NCI-H1092 treated with DMSO at 0.1 percent for 48 hours (cell line): ENCODE measurements at regions not wholly inside any gene's neighbourhood (a gene's known extent, or its start where the extent isn't known, plus 50 kb on each side); places are given as distances from the start of the nearest gene placed in this dataset.
A peak's percentile ranks its signal among the peaks of the same experiment; 100 is the strongest.
"Not testable (repeated sequence)": the region's sequence is repeated elsewhere in the genome, so short reads cannot be mapped to it uniquely, and the experiment has no call there.

ENCODE experiments used
- DNase-seq: peaks from one replicate; lab custom pipeline; 2025; lab: John Stamatoyannopoulos, UW

- DNase-seq: no peak
Observed at GRCh38 chr12:60501124-60501729, 905.4 kb downstream of the SLC16A7 start.

- DNase-seq: no peak
Observed at GRCh38 chr12:60522684-60523400, 927.0 kb downstream of the SLC16A7 start.

GRCh38 chr12:60529261-60529660 is 933.4 kb downstream of the SLC16A7 start:
- no peak for DNase-seq

GRCh38 chr12:60529723-60530122 is 933.9 kb downstream of the SLC16A7 start:
- no peak for DNase-seq

- no peak for DNase-seq
Observed at GRCh38 chr12:60535363-60535762, 939.5 kb downstream of the SLC16A7 start.

GRCh38 chr12:60539592-60539991 is 943.8 kb downstream of the SLC16A7 start:
- no peak for DNase-seq

GRCh38 chr12:60568914-60569313 is 973.1 kb downstream of the SLC16A7 start:
- no peak for DNase-seq

GRCh38 chr12:60577607-60578006 is 981.8 kb downstream of the SLC16A7 start:
- no peak for DNase-seq

- not testable (repeated sequence) for DNase-seq
Observed at GRCh38 chr12:60587664-60588063, 991.8 kb downstream of the SLC16A7 start.

- no peak for DNase-seq
Observed at GRCh38 chr12:60594035-60594711, 998.3 kb downstream of the SLC16A7 start.

- no peak for DNase-seq
Observed at GRCh38 chr12:60602601-60603000, 1006.8 kb downstream of the SLC16A7 start.

- not testable (repeated sequence) for DNase-seq
Observed at GRCh38 chr12:60603475-60603874, 1007.6 kb downstream of the SLC16A7 start.

- DNase-seq: no peak
Observed at GRCh38 chr12:60616400-60616799, 1020.6 kb downstream of the SLC16A7 start.

GRCh38 chr12:60630796-60631195 is 1035.0 kb downstream of the SLC16A7 start:
- DNase-seq: no peak

- DNase-seq: no peak
Observed at GRCh38 chr12:60644076-60644475, 1048.2 kb downstream of the SLC16A7 start.

GRCh38 chr12:60666895-60667294 is 1071.1 kb downstream of the SLC16A7 start:
- no peak for DNase-seq

- no peak for DNase-seq
Observed at GRCh38 chr12:60672949-60673348, 1077.1 kb downstream of the SLC16A7 start.

GRCh38 chr12:60684988-60685655 is 1089.3 kb downstream of the SLC16A7 start:
- peak; percentile 10 for DNase-seq

- no peak for DNase-seq
Observed at GRCh38 chr12:60689137-60689536, 1093.3 kb downstream of the SLC16A7 start.

- no peak for DNase-seq
Observed at GRCh38 chr12:60693019-60693626, 1097.3 kb downstream of the SLC16A7 start.

GRCh38 chr12:60704171-60704914 is 1108.5 kb downstream of the SLC16A7 start:
- DNase-seq: no peak
